ENCODE measurements at regions not wholly inside any gene's neighbourhood (a gene's known extent, or its start where the extent isn't known, plus 50 kb on each side); places are given as distances from the start of the nearest gene placed in this dataset.

- peaks cover 16% of the 10 kb centered on the region for H3K27me3 Mint-ChIP-seq (ENCODE audit: unreplicated experiment)
- H3K4me1 Mint-ChIP-seq (ENCODE audit: low read depth, unreplicated experiment): no peaks in the 10 kb centered on the region
- peaks cover 15% of the 10 kb centered on the region for H3K36me3 Mint-ChIP-seq (ENCODE audit: unreplicated experiment)
- no peak for DNase-seq
- H3K27ac Mint-ChIP-seq (ENCODE audit: unreplicated experiment): no peak overlapping the region
- TF ChIP-seq CTCF (IDR thresholded peaks at IDR 0.05; ENCODE audit: partially characterized antibody, unreplicated experiment): no peak
- peaks cover 26% of the 10 kb centered on the region for H3K9me3 Mint-ChIP-seq (ENCODE audit: unreplicated experiment)
- H3K4me3 Mint-ChIP-seq (ENCODE audit: unreplicated experiment): no peak overlapping the region
Measured at GRCh38 chr10:124229201-124229988, 136.0 kb upstream of the CHST15 start.

- no peak for DNase-seq
- Mint-ChIP-seq H3K4me1 (ENCODE audit: low read depth, unreplicated experiment) (peaks cover 2% of the 10 kb centered on the region), H3K27ac (ENCODE audit: unreplicated experiment) (no peak overlapping the region), H3K27me3 (ENCODE audit: unreplicated experiment) (peaks cover 16% of the 10 kb centered on the region), H3K4me3 (ENCODE audit: unreplicated experiment) (no peak overlapping the region), H3K9me3 (ENCODE audit: unreplicated experiment) (peaks cover 26% of the 10 kb centered on the region), H3K36me3 (ENCODE audit: unreplicated experiment) (peaks cover 15% of the 10 kb centered on the region)
- no peak for TF ChIP-seq CTCF (IDR thresholded peaks at IDR 0.05; ENCODE audit: partially characterized antibody, unreplicated experiment)
Measured at GRCh38 chr10:124228471-124228870, 135.1 kb upstream of the CHST15 start.

GRCh38 chr10:124227988-124228387 lies 134.6 kb upstream of the CHST15 start:
- peaks cover 26% of the 10 kb centered on the region for H3K9me3 Mint-ChIP-seq (ENCODE audit: unreplicated experiment)
- peaks cover 15% of the 10 kb centered on the region for H3K36me3 Mint-ChIP-seq (ENCODE audit: unreplicated experiment)
- no peak for TF ChIP-seq CTCF (IDR thresholded peaks at IDR 0.05; ENCODE audit: partially characterized antibody, unreplicated experiment)
- no peak for DNase-seq
- H3K4me1 Mint-ChIP-seq (ENCODE audit: low read depth, unreplicated experiment): peaks cover 2% of the 10 kb centered on the region
- H3K27ac Mint-ChIP-seq (ENCODE audit: unreplicated experiment): no peak overlapping the region
- H3K4me3 Mint-ChIP-seq (ENCODE audit: unreplicated experiment): no peak overlapping the region
- H3K27me3 Mint-ChIP-seq (ENCODE audit: unreplicated experiment): peaks cover 16% of the 10 kb centered on the region

GRCh38 chr10:124227055-124227975 lies 133.9 kb upstream of the CHST15 start:
- peaks cover 26% of the 10 kb centered on the region for H3K9me3 Mint-ChIP-seq (ENCODE audit: unreplicated experiment)
- H3K4me1 Mint-ChIP-seq (ENCODE audit: low read depth, unreplicated experiment): peaks cover 4% of the 10 kb centered on the region

More at GRCh38 chr10:124227055-124227975, 133.9 kb upstream of the CHST15 start:
- no peak for DNase-seq
- Mint-ChIP-seq H3K27ac (ENCODE audit: unreplicated experiment) (no peak overlapping the region), H3K36me3 (ENCODE audit: unreplicated experiment) (peaks cover 15% of the 10 kb centered on the region), H3K27me3 (ENCODE audit: unreplicated experiment) (peaks cover 16% of the 10 kb centered on the region), H3K4me3 (ENCODE audit: unreplicated experiment) (no peak overlapping the region)
- TF ChIP-seq CTCF (IDR thresholded peaks at IDR 0.05; ENCODE audit: partially characterized antibody, unreplicated experiment): no peak
